Cardiac fibroblast (primary cell): ENCODE measurements at regions not wholly inside any gene's neighbourhood (a gene's known extent, or its start where the extent isn't known, plus 50 kb on each side); places are given as distances from the start of the nearest gene placed in this dataset.

Experiments
- DNase-seq, 2 donors: peaks; one replicate each; pipeline versions ENCODE4 v3.0.0 to v3.0.0-alpha.2; 2010; ENCODE audit warnings: low read depth in 2 of 2
- H3K4me3 ChIP-seq, 2 donors: replicated peaks in 1 of 2; 1 replicate in 1 of 2; 2 replicates in 1 of 2; pipeline ENCODE4 v1.5.1; 2011; ENCODE audit warnings: low read depth in 2 of 2, low read length in 2 of 2, mild to moderate bottlenecking in 2 of 2, moderate library complexity in 1 of 2
- CTCF ChIP-seq: IDR thresholded peaks from one replicate; pipeline ENCODE4 v1.5.1; 2011; ENCODE audit warnings: low read depth, mild to moderate bottlenecking, low read length, inconsistent platforms

- peak; percentile 5 to 59 for DNase-seq
- no peak overlapping the region for H3K4me3 ChIP-seq
- TF ChIP-seq CTCF, result no peak
Observed at GRCh38 chr1:199157494-199157893, 518.7 kb downstream of the PTPRC start.

GRCh38 chr1:199160521-199161318 is 521.9 kb downstream of the PTPRC start:
- H3K4me3 ChIP-seq, result no peak overlapping the region
- TF ChIP-seq CTCF, result no peak
- DNase-seq, result no peak

- H3K4me3 ChIP-seq, result no peak overlapping the region
- TF ChIP-seq CTCF, result no peak
- DNase-seq, result no peak
Observed at GRCh38 chr1:199161319-199161680, 522.5 kb downstream of the PTPRC start.

- TF ChIP-seq CTCF, result no peak
- no peak for DNase-seq
- H3K4me3 ChIP-seq, result no peak overlapping the region
Observed at GRCh38 chr1:199161766-199162303, 523.0 kb downstream of the PTPRC start.

- no peak for TF ChIP-seq CTCF
- no peak overlapping the region for H3K4me3 ChIP-seq
- DNase-seq, result no peak
Observed at GRCh38 chr1:199163267-199163666, 524.4 kb downstream of the PTPRC start.

- no peak for TF ChIP-seq CTCF
- no peak overlapping the region for H3K4me3 ChIP-seq
- DNase-seq, result no peak
Observed at GRCh38 chr1:199163670-199164069, 524.8 kb downstream of the PTPRC start.
